ENCODE measurements at regions not wholly inside any gene's neighbourhood (a gene's known extent, or its start where the extent isn't known, plus 50 kb on each side); places are given as distances from the start of the nearest gene placed in this dataset.
A peak's percentile ranks its signal among the peaks of the same experiment; 100 is the strongest.

- Histone ChIP-seq H3K27ac (no peak overlapping the region), H3K36me3 (ENCODE audit: low read depth, missing control alignments) (no peaks in the 10 kb centered on the region), H3K27me3 (no peaks in the 10 kb centered on the region), H3K4me1 (peaks cover 10% of the 10 kb centered on the region), H3K4me3 (no peak overlapping the region), H3K9me3 (no peaks in the 10 kb centered on the region)
- intact Hi-C loops (cut with DNase I; ENCODE audit: low total_unique reads), result loop anchor here (10.0 kb wide), 1 partner anchor 466 kb away; no protein-coding TSS in a partner anchor
- 44 to 50% methylated on average over 1 of the region's 1 CpG for WGBS, 2 donors
- DNase-seq, result peak; percentile 89
- TF ChIP-seq POLR2A (IDR thresholded peaks at IDR 0.05), result no peak
- peak; percentile 95 to 97 (median 96) for TF ChIP-seq CTCF (IDR thresholded peaks at IDR 0.05)
Measured at GRCh38 chr6:134640975-134641429, 308.9 kb downstream of the ALDH8A1 start.

GRCh38 chr6:134640229-134640628, 309.7 kb downstream of the ALDH8A1 start:
- WGBS, 2 donors, result 92 to 95% methylated on average over 4 of the region's 4 CpGs
- peaks cover 10% of the 10 kb centered on the region for H3K4me1 ChIP-seq
- H3K4me3 ChIP-seq, result no peak overlapping the region
- intact Hi-C loops (cut with DNase I; ENCODE audit: low total_unique reads), result loop anchor here (10.0 kb wide), 1 partner anchor 465 kb away; no protein-coding TSS in a partner anchor
- H3K27me3 ChIP-seq, result no peaks in the 10 kb centered on the region
- no peak for DNase-seq
- H3K27ac ChIP-seq, result no peak overlapping the region
- no peaks in the 10 kb centered on the region for H3K36me3 ChIP-seq (ENCODE audit: low read depth, missing control alignments)
- no peak for TF ChIP-seq POLR2A (IDR thresholded peaks at IDR 0.05)
- TF ChIP-seq CTCF (IDR thresholded peaks at IDR 0.05), result no peak
- no peaks in the 10 kb centered on the region for H3K9me3 ChIP-seq

- TF ChIP-seq POLR2A (IDR thresholded peaks at IDR 0.05), result no peak
- TF ChIP-seq CTCF (IDR thresholded peaks at IDR 0.05), result no peak
- intact Hi-C loops (cut with DNase I; ENCODE audit: low total_unique reads), result no loop called here
- Histone ChIP-seq H3K4me3 (no peak overlapping the region), H3K27me3 (no peaks in the 10 kb centered on the region), H3K4me1 (peaks cover 10% of the 10 kb centered on the region), H3K9me3 (no peaks in the 10 kb centered on the region), H3K36me3 (ENCODE audit: low read depth, missing control alignments) (no peaks in the 10 kb centered on the region), H3K27ac (no peak overlapping the region)
- DNase-seq, result no peak
- WGBS, 2 donors, result 76 to 79% methylated on average over 1 of the region's 1 CpG
Measured at GRCh38 chr6:134637847-134638437, 312.0 kb downstream of the ALDH8A1 start.

- no peak for TF ChIP-seq POLR2A (IDR thresholded peaks at IDR 0.05)
- no peak for TF ChIP-seq CTCF (IDR thresholded peaks at IDR 0.05)
- no peak for DNase-seq
- Histone ChIP-seq H3K9me3 (no peaks in the 10 kb centered on the region), H3K36me3 (ENCODE audit: low read depth, missing control alignments) (no peaks in the 10 kb centered on the region), H3K4me1 (peaks cover 10% of the 10 kb centered on the region), H3K27ac (no peak overlapping the region), H3K27me3 (no peaks in the 10 kb centered on the region), H3K4me3 (no peak overlapping the region)
- intact Hi-C loops (cut with DNase I; ENCODE audit: low total_unique reads), result no loop called here
- WGBS, 2 donors, result 88 to 91% methylated on average over 5 of the region's 5 CpGs
Measured at GRCh38 chr6:134637282-134637681, 312.6 kb downstream of the ALDH8A1 start.
